HG02610 (cell line): ENCODE measurements at regions not wholly inside any gene's neighbourhood (a gene's known extent, or its start where the extent isn't known, plus 50 kb on each side); places are given as distances from the start of the nearest gene placed in this dataset.

ENCODE experiments used
- ATAC-seq: cut with Tn5 transposase; IDR thresholded peaks from one replicate; pipeline ENCODE4 v1.9.1; 2021; ENCODE audit warnings: mild to moderate bottlenecking, moderate library complexity; ENCODE audit not compliant: unreplicated experiment

GRCh38 chr11:26078231-26078821 lies 253.6 kb upstream of the ANO3 start:
- no peak for ATAC-seq

- no peak for ATAC-seq
These were observed 247.6 kb upstream of the ANO3 start for GRCh38 chr11:26084313-26084712.

GRCh38 chr11:26086028-26086427 lies 245.9 kb upstream of the ANO3 start:
- ATAC-seq: no peak

- ATAC-seq: peak; percentile 87
These were observed 244.6 kb upstream of the ANO3 start for GRCh38 chr11:26087120-26087935.

- no peak for ATAC-seq
These were observed 243.5 kb upstream of the ANO3 start for GRCh38 chr11:26088391-26088790.

- ATAC-seq: no peak
These were observed 241.3 kb upstream of the ANO3 start for GRCh38 chr11:26090651-26091050.

GRCh38 chr11:26093206-26093605 lies 238.7 kb upstream of the ANO3 start:
- ATAC-seq: no peak

- no peak for ATAC-seq
These were observed 236.6 kb upstream of the ANO3 start for GRCh38 chr11:26095340-26095739.

- no peak for ATAC-seq
These were observed 235.5 kb upstream of the ANO3 start for GRCh38 chr11:26096451-26096850.

GRCh38 chr11:26102325-26102724 lies 229.6 kb upstream of the ANO3 start:
- no peak for ATAC-seq

- no peak for ATAC-seq
These were observed 226.0 kb upstream of the ANO3 start for GRCh38 chr11:26105762-26106423.

GRCh38 chr11:26106726-26107125 lies 225.2 kb upstream of the ANO3 start:
- no peak for ATAC-seq

GRCh38 chr11:26109658-26110368 lies 222.1 kb upstream of the ANO3 start:
- no peak for ATAC-seq

- no peak for ATAC-seq
These were observed 219.7 kb upstream of the ANO3 start for GRCh38 chr11:26112264-26112663.

- no peak for ATAC-seq
These were observed 210.5 kb upstream of the ANO3 start for GRCh38 chr11:26121466-26121865.

GRCh38 chr11:26126741-26127140 lies 205.2 kb upstream of the ANO3 start:
- ATAC-seq: no peak

- ATAC-seq: no peak
These were observed 204.6 kb upstream of the ANO3 start for GRCh38 chr11:26127336-26127735.

GRCh38 chr11:26131406-26131805 lies 200.5 kb upstream of the ANO3 start:
- ATAC-seq: no peak

- no peak for ATAC-seq
These were observed 197.9 kb upstream of the ANO3 start for GRCh38 chr11:26134053-26134452.

- no peak for ATAC-seq
These were observed 197.2 kb upstream of the ANO3 start for GRCh38 chr11:26134481-26135355.
